GM21526 (cell line): ENCODE measurements at regions not wholly inside any gene's neighbourhood (a gene's known extent, or its start where the extent isn't known, plus 50 kb on each side); places are given as distances from the start of the nearest gene placed in this dataset.
A peak's percentile ranks its signal among the peaks of the same experiment; 100 is the strongest.

Source experiments
- ATAC-seq: cut with Tn5 transposase; IDR thresholded peaks from one replicate; pipeline ENCODE4 v1.9.1; 2021; ENCODE audit warnings: moderate library complexity; ENCODE audit not compliant: unreplicated experiment, low FRiP score

- ATAC-seq = peak; percentile 93
Observed at GRCh38 chr11:26276798-26277424, 55.0 kb upstream of the ANO3 start.

DNA sequence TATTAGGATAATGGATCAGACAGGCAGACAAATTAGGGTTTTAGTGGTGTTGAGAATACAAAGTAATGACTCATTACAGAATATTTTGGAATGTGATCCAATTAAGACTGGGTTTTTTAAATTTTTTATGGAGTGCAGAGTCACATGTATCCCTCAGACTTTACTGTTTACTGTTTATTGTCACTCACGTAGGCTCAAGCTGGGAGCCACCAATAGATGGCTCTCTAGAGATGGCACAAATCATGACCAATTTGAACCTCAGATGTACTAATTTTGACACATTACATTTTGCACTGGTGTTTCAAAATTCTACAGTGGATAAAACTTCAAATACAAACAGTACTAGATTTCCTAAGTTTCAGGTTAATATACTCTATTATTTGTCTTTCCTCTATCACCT lies 53.6 kb upstream of the ANO3 start:
- no peak for ATAC-seq
